ENCODE measurements at regions not wholly inside any gene's neighbourhood (a gene's known extent, or its start where the extent isn't known, plus 50 kb on each side); places are given as distances from the start of the nearest gene placed in this dataset.

- ATAC-seq, result no peak
- H3K36me3 ChIP-seq, result no peaks in the 10 kb centered on the region
Observed at GRCh38 chr5:107103522-107103921, 567.2 kb downstream of the EFNA5 start.

GRCh38 chr5:107100121-107100520, 570.6 kb downstream of the EFNA5 start:
- H3K36me3 ChIP-seq, result no peaks in the 10 kb centered on the region
- no peaks in the 10 kb centered on the region for H3K27me3 ChIP-seq
- DNase-seq (no peak), ATAC-seq (no peak)
- H3K27ac ChIP-seq, result no peak overlapping the region
- intact Hi-C loops (cut with DNase I), result no loop called here
- no peaks in the 10 kb centered on the region for H3K9me3 ChIP-seq
- no peak overlapping the region for H3K4me3 ChIP-seq
- no peaks in the 10 kb centered on the region for H3K4me1 ChIP-seq
- TF ChIP-seq, protein P1, sequence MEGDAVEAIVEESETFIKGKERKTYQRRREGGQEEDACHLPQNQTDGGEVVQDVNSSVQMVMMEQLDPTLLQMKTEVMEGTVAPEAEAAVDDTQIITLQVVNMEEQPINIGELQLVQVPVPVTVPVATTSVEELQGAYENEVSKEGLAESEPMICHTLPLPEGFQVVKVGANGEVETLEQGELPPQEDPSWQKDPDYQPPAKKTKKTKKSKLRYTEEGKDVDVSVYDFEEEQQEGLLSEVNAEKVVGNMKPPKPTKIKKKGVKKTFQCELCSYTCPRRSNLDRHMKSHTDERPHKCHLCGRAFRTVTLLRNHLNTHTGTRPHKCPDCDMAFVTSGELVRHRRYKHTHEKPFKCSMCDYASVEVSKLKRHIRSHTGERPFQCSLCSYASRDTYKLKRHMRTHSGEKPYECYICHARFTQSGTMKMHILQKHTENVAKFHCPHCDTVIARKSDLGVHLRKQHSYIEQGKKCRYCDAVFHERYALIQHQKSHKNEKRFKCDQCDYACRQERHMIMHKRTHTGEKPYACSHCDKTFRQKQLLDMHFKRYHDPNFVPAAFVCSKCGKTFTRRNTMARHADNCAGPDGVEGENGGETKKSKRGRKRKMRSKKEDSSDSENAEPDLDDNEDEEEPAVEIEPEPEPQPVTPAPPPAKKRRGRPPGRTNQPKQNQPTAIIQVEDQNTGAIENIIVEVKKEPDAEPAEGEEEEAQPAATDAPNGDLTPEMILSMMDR (IDR thresholded peaks at IDR 0.05), result no peak

More at GRCh38 chr5:107103522-107103921, 567.2 kb downstream of the EFNA5 start:
- TF ChIP-seq, protein P1 (IDR thresholded peaks at IDR 0.05), result no peak
- Histone ChIP-seq H3K4me3 (no peak overlapping the region), H3K27me3 (no peaks in the 10 kb centered on the region), H3K4me1 (no peaks in the 10 kb centered on the region), H3K27ac (no peak overlapping the region), H3K9me3 (no peaks in the 10 kb centered on the region)
- DNase-seq, result no peak
- intact Hi-C loops (cut with DNase I), result no loop called here

- Histone ChIP-seq H3K4me3 (no peak overlapping the region), H3K27me3 (no peaks in the 10 kb centered on the region), H3K4me1 (no peaks in the 10 kb centered on the region), H3K27ac (no peak overlapping the region), H3K9me3 (no peaks in the 10 kb centered on the region), H3K36me3 (no peaks in the 10 kb centered on the region)
- DNase-seq, result no peak
- intact Hi-C loops (cut with DNase I), result no loop called here
- TF ChIP-seq, protein P1 (IDR thresholded peaks at IDR 0.05), result no peak
- no peak for ATAC-seq
Observed at GRCh38 chr5:107099506-107099905, 571.2 kb downstream of the EFNA5 start.

DNA sequence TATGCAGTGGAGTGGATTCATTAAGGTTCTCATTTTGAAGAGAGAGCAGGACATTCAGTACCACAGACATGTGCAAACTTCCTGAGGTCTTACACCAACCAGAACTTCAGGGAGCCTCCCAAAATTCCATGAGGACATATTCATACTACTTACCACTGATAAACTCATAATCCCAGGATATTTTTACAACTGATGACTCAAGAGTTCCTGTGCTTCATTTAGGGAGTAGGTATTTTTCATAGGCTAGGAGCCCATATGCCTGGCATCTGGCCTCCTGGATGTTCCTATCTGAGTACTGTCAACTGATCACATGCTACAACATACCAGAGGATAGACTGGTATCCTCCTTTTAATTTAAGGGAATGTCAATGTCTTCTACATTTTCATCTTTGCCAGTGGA, 578.0 kb downstream of the EFNA5 start:
- no peaks in the 10 kb centered on the region for H3K36me3 ChIP-seq
- H3K27ac ChIP-seq, result no peak overlapping the region
- H3K4me1 ChIP-seq, result no peaks in the 10 kb centered on the region
- H3K27me3 ChIP-seq, result no peaks in the 10 kb centered on the region
- no peak overlapping the region for H3K4me3 ChIP-seq
- no peaks in the 10 kb centered on the region for H3K9me3 ChIP-seq
- DNase-seq (no peak), ATAC-seq (no peak)
- intact Hi-C loops (cut with DNase I), result no loop called here
- TF ChIP-seq, protein P1 (IDR thresholded peaks at IDR 0.05), result no peak

DNA sequence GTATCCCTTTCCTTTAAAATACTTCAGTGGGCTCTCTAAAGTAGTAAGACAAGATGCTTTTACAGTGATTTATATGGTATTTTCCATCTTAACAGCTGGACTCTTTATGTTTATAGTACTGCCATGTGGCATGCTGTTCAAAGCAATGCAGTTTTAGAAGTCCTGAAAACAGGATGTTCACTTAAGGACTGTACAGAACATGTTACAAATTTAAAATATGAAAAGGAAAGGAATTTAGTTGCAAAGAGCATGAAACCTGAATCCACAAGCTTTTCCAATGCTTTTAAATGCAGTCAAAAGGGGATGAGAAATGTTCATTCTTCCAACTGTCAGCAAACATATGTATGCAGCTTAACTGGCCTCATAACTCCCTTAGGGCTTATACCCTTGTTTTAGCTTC, 580.2 kb downstream of the EFNA5 start:
- no peak for ATAC-seq
- Histone ChIP-seq H3K27me3 (no peaks in the 10 kb centered on the region), H3K4me1 (no peaks in the 10 kb centered on the region), H3K36me3 (no peaks in the 10 kb centered on the region), H3K27ac (no peak overlapping the region), H3K9me3 (no peaks in the 10 kb centered on the region), H3K4me3 (no peak overlapping the region)
- intact Hi-C loops (cut with DNase I), result no loop called here
- TF ChIP-seq, protein P1 (IDR thresholded peaks at IDR 0.05), result no peak
- no peak for DNase-seq

DNA sequence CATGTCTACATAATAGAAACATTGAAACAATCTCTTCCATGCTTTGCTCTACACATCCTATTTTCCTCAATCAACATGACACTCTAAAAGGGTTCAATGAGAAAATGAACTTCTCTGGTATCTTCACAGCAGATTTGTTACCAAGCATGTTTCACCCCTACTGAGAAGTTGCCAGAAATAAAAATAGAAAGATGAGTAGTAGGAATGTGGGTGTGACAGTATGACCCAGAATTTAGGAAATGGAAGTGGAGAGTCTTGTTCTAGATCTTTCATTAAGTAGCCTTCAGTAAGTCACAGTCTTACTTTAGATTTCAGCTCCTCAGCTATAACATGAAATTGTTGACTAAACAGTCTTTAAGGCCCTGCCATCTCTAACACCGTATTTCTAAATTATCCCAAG, 581.8 kb downstream of the EFNA5 start:
- H3K4me1 ChIP-seq, result no peaks in the 10 kb centered on the region
- no peak overlapping the region for H3K27ac ChIP-seq
- no peaks in the 10 kb centered on the region for H3K36me3 ChIP-seq
- intact Hi-C loops (cut with DNase I), result no loop called here
- H3K9me3 ChIP-seq, result no peaks in the 10 kb centered on the region
- DNase-seq (no peak), ATAC-seq (no peak)
- H3K4me3 ChIP-seq, result no peak overlapping the region
- H3K27me3 ChIP-seq, result no peaks in the 10 kb centered on the region
- TF ChIP-seq, protein P1 (IDR thresholded peaks at IDR 0.05), result no peak
